Loucy (cell line): ENCODE measurements at regions not wholly inside any gene's neighbourhood (a gene's known extent, or its start where the extent isn't known, plus 50 kb on each side); places are given as distances from the start of the nearest gene placed in this dataset.

Experiments used
- H2AFZ ChIP-seq: fragments of 200-600 bp; sonication (generic); 2 replicates; pipeline ENCODE4 v1.6.0; 2016; ENCODE audit warnings: antibody characterized with exemption, mild to moderate bottlenecking, low read length, moderate library complexity
- H3F3A ChIP-seq: fragments of 200-600 bp; 2 replicates; pipeline ENCODE4 v1.6.0; 2016; ENCODE audit warnings: antibody characterized with exemption, low read depth, mild to moderate bottlenecking
- H3K27me3 ChIP-seq: fragments of 200-600 bp; sonication (generic); 2 replicates; pipeline ENCODE4 v1.6.1; 2014; ENCODE audit warnings: low read length, mild to moderate bottlenecking; ENCODE audit not compliant: insufficient read depth, poor library complexity, severe bottlenecking
- H3K36me3 ChIP-seq: fragments of 200-600 bp; sonication (generic); 2 replicates; pipeline ENCODE4 v1.6.1; 2016; ENCODE audit warnings: low read length; ENCODE audit not compliant: insufficient read depth
- H3K4me1 ChIP-seq: fragments of 200-600 bp; sonication (generic); 2 replicates; pipeline ENCODE4 v1.5.1; 2014; ENCODE audit warnings: low read length, mild to moderate bottlenecking; ENCODE audit not compliant: insufficient read depth, poor library complexity, severe bottlenecking
- H3K4me2 ChIP-seq: fragments of 200-600 bp; sonication (generic); 2 replicates; pipeline ENCODE4 v1.6.0; 2014; ENCODE audit warnings: antibody characterized with exemption, low read length, low read depth, mild to moderate bottlenecking; ENCODE audit not compliant: poor library complexity, severe bottlenecking
- H3K4me3 ChIP-seq: fragments of 200-600 bp; sonication (generic); 2 replicates; pipeline ENCODE4 v1.5.1; 2014; ENCODE audit warnings: low read length, mild to moderate bottlenecking, mixed read lengths; ENCODE audit not compliant: poor library complexity, severe bottlenecking
- H3K79me2 ChIP-seq: fragments of 200-600 bp; sonication (generic); 2 replicates; pipeline ENCODE4 v1.6.1; 2014; ENCODE audit warnings: low read length; ENCODE audit not compliant: insufficient read depth
- H3K9ac ChIP-seq: fragments of 200-600 bp; sonication (generic); 2 replicates; pipeline ENCODE4 v1.6.0; 2014; ENCODE audit warnings: mild to moderate bottlenecking, low read depth, low read length, moderate library complexity; ENCODE audit not compliant: poor library complexity, severe bottlenecking
- H3K9me2 ChIP-seq: fragments of 200-600 bp; sonication (generic); replicated peaks from 2 replicates; pipeline ENCODE4 v1.6.1; 2016; ENCODE audit warnings: low read depth, low read length, mixed read lengths
- H3K9me3 ChIP-seq: fragments of 200-600 bp; sonication (generic); 2 replicates; pipeline ENCODE4 v1.6.1; 2014; ENCODE audit warnings: mild to moderate bottlenecking, antibody characterized with exemption, low read length, low read depth; ENCODE audit not compliant: insufficient read depth
- H4K20me1 ChIP-seq: fragments of 200-600 bp; sonication (generic); 2 replicates; pipeline ENCODE4 v1.6.0; 2014; ENCODE audit warnings: antibody characterized with exemption, low read length, mild to moderate bottlenecking; ENCODE audit not compliant: insufficient read depth, poor library complexity, severe bottlenecking
- EZH2phosphoT487 ChIP-seq: fragments of 200-600 bp; IDR thresholded peaks from 2 replicates; pipeline ENCODE4 v1.6.1; 2018; ENCODE audit warnings: antibody characterized with exemption, mild to moderate bottlenecking, moderate library complexity, borderline replicate concordance
- TF ChIP-seq, protein P1 (sequence below): fragments of 200-600 bp; sonication (generic); conservative IDR thresholded peaks from 2 replicates; pipeline ENCODE4 v1.5.1; 2014; ENCODE audit warnings: mild to moderate bottlenecking, antibody characterized with exemption, low read length

DNA sequence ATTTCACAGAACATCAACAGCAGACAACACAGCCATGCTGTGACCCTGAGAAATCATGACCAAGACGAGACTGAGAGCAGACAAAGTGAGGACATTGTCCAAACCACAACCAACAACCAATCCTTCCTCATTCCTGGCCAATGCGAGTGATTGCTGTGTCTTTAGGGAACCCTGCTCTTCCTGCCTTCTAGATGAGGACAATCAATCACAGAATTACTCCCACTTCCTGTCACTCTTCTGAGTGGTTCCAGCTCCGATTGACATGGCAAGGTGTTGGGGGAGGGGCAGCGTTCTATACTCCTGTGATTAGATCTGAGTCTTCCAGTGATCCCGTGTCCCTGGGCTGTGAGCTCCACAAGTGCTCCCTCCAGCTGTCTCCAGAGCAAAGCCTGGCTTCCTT, 227.8 kb downstream of the STIM2 start:
- Histone ChIP-seq H3K9me3 (no peaks in the 10 kb centered on the region), H4K20me1 (no peaks in the 10 kb centered on the region), H2AFZ (no peak overlapping the region), H3K9me2 (no peaks in the 10 kb centered on the region), H3K4me1 (no peaks in the 10 kb centered on the region), H3K79me2 (no peaks in the 10 kb centered on the region), H3F3A (no peaks in the 10 kb centered on the region), H3K4me3 (no peak overlapping the region), H3K36me3 (no peaks in the 10 kb centered on the region), H3K27me3 (no peaks in the 10 kb centered on the region), H3K9ac (no peak overlapping the region), H3K4me2 (no peak overlapping the region)
- no peak for TF ChIP-seq EZH2phosphoT487
- TF ChIP-seq, protein P1, sequence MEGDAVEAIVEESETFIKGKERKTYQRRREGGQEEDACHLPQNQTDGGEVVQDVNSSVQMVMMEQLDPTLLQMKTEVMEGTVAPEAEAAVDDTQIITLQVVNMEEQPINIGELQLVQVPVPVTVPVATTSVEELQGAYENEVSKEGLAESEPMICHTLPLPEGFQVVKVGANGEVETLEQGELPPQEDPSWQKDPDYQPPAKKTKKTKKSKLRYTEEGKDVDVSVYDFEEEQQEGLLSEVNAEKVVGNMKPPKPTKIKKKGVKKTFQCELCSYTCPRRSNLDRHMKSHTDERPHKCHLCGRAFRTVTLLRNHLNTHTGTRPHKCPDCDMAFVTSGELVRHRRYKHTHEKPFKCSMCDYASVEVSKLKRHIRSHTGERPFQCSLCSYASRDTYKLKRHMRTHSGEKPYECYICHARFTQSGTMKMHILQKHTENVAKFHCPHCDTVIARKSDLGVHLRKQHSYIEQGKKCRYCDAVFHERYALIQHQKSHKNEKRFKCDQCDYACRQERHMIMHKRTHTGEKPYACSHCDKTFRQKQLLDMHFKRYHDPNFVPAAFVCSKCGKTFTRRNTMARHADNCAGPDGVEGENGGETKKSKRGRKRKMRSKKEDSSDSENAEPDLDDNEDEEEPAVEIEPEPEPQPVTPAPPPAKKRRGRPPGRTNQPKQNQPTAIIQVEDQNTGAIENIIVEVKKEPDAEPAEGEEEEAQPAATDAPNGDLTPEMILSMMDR: no peak

DNA sequence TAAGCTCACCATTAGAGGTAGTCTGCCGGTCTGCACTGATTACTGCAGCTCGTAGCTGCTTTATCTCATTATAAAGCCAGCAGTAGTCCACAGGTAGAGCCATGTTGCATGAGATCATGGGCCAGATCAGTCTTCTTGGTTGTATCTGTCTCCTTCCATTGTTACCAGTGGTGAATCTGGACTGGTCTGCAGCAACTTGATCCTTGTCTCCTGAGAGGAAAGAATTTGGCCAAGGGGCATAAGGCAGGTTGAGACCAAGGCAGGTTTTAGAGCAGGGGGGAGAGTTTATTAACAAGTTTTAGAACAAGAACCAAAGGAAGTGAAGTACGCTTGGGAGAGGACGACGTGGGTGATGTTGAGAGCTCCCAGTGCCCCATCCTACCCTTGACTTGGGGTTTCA, 228.5 kb downstream of the STIM2 start:
- Histone ChIP-seq H3K9ac (no peak overlapping the region), H2AFZ (no peak overlapping the region), H3K9me3 (no peaks in the 10 kb centered on the region), H3F3A (no peaks in the 10 kb centered on the region), H3K4me2 (no peak overlapping the region), H3K4me1 (no peaks in the 10 kb centered on the region), H3K27me3 (no peaks in the 10 kb centered on the region), H3K4me3 (no peak overlapping the region), H3K9me2 (no peaks in the 10 kb centered on the region), H3K36me3 (no peaks in the 10 kb centered on the region), H4K20me1 (no peaks in the 10 kb centered on the region), H3K79me2 (no peaks in the 10 kb centered on the region)
- TF ChIP-seq, protein P1: no peak
- no peak for TF ChIP-seq EZH2phosphoT487

DNA sequence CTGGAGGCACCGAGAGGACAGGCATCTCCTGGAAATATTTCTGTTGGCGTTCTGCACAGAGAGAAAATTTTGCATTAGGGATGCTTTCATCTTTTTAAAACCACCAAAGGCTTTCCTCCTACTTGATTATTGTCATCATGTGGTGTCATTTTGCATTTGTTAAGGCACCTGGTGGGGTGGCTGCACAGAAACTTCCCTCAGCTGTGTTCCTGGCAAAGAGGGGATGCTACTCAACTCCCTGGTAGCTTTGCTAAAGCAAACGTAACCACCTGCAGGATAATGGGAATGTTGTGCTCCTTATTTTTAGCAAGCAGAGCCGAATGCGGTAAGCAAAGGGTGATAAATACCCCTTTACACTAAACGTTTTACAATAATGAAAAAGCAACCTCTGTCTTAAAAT, 229.8 kb downstream of the STIM2 start:
- no peak overlapping the region for H2AFZ ChIP-seq
- no peak for TF ChIP-seq EZH2phosphoT487
- TF ChIP-seq, protein P1: no peak
- H3K79me2 ChIP-seq: no peaks in the 10 kb centered on the region
- H3K4me2 ChIP-seq: no peak overlapping the region
- no peaks in the 10 kb centered on the region for H3F3A ChIP-seq
- no peaks in the 10 kb centered on the region for H3K9me3 ChIP-seq
- no peak overlapping the region for H3K4me3 ChIP-seq
- H3K27me3 ChIP-seq: no peaks in the 10 kb centered on the region
- no peaks in the 10 kb centered on the region for H4K20me1 ChIP-seq
- no peaks in the 10 kb centered on the region for H3K4me1 ChIP-seq
- no peak overlapping the region for H3K9ac ChIP-seq
- H3K36me3 ChIP-seq: no peaks in the 10 kb centered on the region
- H3K9me2 ChIP-seq: no peaks in the 10 kb centered on the region
